DMS79 (cell line): ENCODE measurements at regions not wholly inside any gene's neighbourhood (a gene's known extent, or its start where the extent isn't known, plus 50 kb on each side); places are given as distances from the start of the nearest gene placed in this dataset.
"Not testable (repeated sequence)": the region's sequence is repeated elsewhere in the genome, so short reads cannot be mapped to it uniquely, and the experiment has no call there.

Source experiments
- DNase-seq: peaks from one replicate; lab custom pipeline; 2025; lab: John Stamatoyannopoulos, UW

- DNase-seq = no peak
These were observed 569.7 kb downstream of the RIT2 start for GRCh38 chr18:42545825-42546224.

- DNase-seq = no peak
These were observed 567.0 kb downstream of the RIT2 start for GRCh38 chr18:42548493-42548892.

DNA sequence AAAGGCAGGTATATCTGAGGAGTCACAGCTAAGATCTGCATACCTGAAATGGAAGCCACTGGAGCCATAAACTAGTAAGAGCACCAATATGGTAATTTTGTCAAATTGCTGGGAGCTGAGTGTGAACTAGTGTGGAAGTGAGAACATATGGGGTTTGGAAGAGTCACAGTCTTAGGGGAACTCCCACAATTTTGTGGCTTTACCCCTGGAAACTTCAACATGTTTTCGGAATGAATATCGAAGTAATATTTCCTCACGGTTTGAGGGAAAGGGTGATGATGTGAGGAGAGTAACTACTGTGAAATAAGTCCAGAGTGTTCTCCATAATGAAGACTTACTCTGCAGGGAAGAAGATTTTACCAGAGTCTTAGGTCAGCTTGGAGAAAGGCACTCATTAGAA lies 565.9 kb downstream of the RIT2 start:
- DNase-seq = no peak

DNA sequence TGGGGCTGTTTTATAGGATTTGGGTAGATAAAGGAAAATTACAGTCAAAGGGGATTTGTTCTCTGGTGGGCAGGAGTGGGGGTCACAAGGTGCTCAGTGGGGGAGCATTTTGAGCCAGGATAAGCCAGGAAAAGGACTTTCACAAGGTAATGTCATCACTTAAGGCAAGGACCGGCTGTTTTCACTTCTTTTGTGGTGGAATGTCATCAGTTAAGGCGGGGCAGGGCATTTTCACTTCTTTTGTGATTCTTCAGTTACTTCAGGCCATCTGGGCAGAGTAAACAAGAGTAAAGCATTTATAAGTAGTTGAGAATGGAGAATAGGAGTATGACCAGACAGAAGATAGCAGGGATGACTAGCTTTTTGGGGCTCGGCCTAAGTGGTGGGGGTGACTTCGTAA lies 562.9 kb downstream of the RIT2 start:
- not testable (repeated sequence) for DNase-seq

DNA sequence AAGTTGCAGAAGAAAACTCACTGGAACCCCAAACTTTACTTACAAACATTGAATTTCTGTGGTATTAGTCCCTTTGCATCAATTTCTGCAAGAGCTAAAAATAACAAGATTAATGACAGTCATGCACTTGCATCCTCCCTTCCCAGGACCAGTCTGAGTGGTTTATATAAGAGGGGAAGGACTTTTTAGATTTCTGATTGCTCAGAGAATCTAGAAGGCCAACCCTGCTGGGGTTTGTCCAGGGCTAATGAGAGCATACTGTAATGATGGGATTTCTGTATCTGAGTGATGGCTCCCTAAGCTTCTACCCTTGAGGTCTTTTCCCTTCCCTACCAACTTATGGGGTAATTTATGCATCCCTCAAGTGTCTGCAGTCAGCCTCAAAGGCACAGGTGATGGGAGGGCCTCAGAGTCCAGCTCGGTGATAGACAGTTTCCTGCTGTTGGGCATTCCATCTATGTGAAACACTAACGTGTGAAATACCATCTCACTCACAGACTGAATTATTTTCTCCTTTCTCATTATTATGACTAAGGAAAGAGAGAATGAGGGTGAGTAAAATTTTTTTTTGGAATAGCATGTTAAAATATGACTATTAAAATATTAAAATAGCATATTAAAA lies 556.3 kb downstream of the RIT2 start:
- DNase-seq = no peak

- DNase-seq = no peak
These were observed 554.0 kb downstream of the RIT2 start for GRCh38 chr18:42561521-42561920.

DNA sequence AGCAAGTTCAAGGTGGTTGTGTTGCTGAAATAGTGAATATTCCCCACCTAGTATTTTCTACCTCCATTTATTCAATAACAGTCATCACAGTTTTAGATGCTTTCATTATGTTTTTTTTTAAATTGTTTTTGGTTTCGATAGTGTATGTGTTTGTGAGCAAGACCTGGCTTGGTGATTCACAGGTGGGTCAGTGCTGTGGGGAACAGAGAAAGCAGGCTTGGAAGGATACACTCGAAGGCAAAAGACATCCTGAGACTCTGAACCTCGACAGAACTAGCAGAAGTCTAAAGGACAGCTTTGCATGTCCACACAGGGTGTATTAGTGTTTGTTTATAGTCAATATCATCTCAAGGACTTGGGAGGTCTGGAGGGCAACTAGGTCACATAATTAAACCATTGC lies 551.5 kb downstream of the RIT2 start:
- no peak for DNase-seq

DNA sequence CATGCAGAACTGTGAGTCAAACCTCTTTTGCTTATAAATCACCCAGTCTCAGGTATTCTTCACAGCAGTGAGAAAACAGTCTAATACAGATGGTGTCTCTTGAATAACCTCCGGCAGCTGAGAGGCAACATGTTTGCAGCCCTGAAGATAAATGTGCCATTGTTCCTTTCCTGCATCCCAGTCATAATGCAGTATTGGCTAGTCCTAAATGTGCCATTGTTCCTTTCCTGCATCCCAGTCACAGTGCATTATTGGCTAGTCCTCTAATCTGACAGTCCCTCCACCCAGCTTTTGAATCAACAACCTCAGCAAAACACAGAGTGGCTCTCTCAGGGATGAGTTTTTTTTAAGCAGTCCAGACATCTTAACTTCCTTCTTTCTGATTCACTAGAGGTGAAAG lies 550.7 kb downstream of the RIT2 start:
- no peak for DNase-seq

- no peak for DNase-seq
These were observed 546.7 kb downstream of the RIT2 start for GRCh38 chr18:42568773-42569172.

DNA sequence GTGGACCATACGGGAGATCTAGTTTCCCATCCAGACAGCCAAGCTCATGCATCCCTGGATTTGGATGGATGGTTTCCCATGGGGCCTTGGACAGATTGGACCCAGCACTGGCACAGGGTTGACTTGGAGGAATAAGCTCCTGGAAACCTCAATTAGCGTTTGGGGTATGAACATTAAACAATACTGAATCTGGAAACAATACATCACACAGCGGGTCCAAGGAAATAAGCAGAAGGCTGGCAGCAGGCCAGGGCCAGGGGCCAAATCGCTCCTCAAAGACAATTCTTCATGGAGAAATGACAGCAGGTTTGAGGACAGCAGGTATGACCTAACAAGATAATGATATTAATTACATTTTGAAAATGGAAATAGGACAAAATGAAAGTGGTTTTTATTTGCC lies 540.6 kb downstream of the RIT2 start:
- DNase-seq = no peak

- DNase-seq = no peak
These were observed 539.4 kb downstream of the RIT2 start for GRCh38 chr18:42576124-42576523.

- DNase-seq = no peak
These were observed 536.7 kb downstream of the RIT2 start for GRCh38 chr18:42578792-42579191.

DNA sequence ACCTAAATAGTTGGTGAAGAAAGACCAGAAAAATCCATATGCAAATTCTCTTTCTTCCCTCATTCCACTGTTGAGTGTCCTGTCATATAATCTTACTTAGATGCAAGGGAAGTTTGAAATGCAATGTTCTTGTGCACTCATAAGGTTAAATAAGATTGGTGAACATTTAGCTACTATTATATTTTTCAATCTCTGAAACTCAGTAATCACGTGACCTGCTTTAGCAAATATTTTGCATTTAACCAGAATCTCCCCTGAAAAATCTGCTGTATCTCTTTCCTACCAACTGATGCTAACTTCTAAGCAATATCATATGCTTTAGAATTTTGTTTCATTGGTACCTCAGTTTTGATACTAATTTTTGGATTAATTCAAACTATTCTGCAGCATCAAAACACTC lies 533.2 kb downstream of the RIT2 start:
- DNase-seq = no peak

- DNase-seq = no peak
These were observed 532.2 kb downstream of the RIT2 start for GRCh38 chr18:42583283-42583731.

DNA sequence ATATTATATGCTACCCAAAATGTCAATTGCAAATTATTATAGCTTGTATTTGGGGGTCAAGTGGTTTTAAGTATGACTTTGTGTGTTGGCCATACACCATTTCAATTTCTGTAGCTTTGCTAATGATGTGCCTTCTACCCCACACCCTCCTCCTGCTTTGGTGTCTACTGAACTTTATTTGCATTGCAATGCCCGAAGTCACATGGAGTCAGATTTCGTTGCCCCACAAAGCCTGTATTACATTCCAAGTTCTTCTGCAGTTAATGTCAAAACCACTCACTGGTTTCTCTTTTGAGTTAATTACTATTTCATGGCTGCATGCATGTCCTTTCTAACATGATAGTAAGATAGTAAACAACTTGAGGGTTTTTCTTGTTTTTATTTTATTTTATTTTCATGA lies 528.9 kb downstream of the RIT2 start:
- DNase-seq = no peak

- no peak for DNase-seq
These were observed 526.7 kb downstream of the RIT2 start for GRCh38 chr18:42588786-42589185.

DNA sequence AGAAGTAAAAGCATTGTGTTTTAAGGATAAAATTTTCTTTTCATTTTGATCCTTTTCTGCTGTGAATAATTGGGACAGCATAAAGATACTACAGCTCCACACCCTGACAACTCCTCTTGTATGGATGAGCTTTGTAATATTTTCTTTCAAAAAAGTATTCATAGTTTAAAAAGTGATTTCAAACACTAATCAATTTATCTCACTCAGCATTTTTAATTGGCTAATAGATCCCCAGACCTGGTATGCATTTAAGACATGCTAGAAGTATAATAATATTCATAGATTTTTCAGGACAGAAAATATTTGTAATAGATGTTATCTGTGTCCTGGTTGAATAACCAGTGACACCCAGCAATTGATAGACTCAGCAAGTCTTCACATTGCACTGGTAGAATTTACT lies 510.7 kb downstream of the RIT2 start:
- DNase-seq = no peak

GRCh38 chr18:42606886-42607495 lies 508.5 kb downstream of the RIT2 start:
- DNase-seq = no peak

DNA sequence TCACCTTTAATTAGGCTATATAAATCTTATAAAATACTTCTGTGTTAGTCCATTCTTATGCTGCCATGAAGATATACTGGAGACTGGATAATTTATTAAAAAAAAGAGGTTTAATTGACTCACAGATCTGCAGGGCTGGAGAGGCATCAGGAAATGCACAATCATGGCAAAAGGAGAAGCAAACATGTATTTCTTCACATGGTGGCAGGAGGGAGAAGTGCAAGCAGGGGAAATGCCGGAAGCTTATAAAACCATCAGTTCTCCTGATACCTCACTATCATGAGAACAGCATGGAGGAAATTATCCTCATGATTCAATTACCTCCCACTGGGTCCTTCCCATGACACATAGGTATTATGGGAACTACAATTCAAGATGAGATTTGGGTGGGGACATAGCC lies 504.4 kb downstream of the RIT2 start:
- no peak for DNase-seq

GRCh38 chr18:42614619-42615293 lies 500.7 kb downstream of the RIT2 start:
- DNase-seq = no peak

DNA sequence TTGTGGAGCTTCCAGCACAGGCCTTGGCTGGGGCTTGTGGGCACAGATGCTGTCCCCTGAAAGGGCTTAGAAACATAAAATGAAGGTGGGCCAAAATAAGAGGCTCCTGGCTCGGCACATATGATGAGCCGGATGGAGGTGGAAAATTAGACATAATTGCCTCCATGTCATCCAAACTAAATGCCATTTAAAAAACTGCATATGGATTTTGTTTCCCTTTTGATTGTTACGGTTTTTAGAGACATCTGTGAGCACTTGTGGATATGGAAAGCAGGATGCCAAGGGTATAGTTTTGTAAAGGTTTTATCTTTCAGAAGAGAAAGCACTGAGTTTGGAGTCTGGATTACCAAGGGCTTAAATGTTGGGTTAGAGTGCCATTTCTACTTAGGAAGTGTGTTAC lies 498.3 kb downstream of the RIT2 start:
- no peak for DNase-seq

GRCh38 chr18:42619771-42620170 lies 495.7 kb downstream of the RIT2 start:
- no peak for DNase-seq

- DNase-seq = no peak
These were observed 494.8 kb downstream of the RIT2 start for GRCh38 chr18:42620657-42621056.

DNA sequence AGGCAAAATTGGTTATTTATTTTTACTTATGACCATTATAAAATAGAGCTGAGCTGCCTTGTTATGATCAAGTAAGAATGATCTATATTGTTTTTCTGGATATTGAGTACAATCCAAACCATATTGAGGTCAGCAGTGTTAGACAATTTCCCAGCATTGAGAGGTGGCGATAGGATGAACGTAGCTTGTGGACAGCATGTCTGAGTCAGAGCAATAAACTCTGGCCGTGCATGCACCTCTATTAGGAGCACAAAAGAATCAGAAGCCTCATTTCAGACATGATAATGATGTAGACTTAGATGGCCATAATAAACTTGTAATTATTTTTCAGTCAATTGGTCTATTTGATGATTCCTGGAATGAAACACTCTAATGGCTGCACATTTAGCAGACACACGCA lies 491.6 kb downstream of the RIT2 start:
- no peak for DNase-seq
